Fibroblast of peridontal ligament (primary cell): ENCODE measurements at regions not wholly inside any gene's neighbourhood (a gene's known extent, or its start where the extent isn't known, plus 50 kb on each side); places are given as distances from the start of the nearest gene placed in this dataset.
A peak's percentile ranks its signal among the peaks of the same experiment; 100 is the strongest.
"Not testable (repeated sequence)": the region's sequence is repeated elsewhere in the genome, so short reads cannot be mapped to it uniquely, and the experiment has no call there.

ENCODE experiments used
- DNase-seq: peaks from one replicate; pipeline ENCODE4 v3.0.0-alpha.2; 2010; ENCODE audit errors: extremely low read depth

DNA sequence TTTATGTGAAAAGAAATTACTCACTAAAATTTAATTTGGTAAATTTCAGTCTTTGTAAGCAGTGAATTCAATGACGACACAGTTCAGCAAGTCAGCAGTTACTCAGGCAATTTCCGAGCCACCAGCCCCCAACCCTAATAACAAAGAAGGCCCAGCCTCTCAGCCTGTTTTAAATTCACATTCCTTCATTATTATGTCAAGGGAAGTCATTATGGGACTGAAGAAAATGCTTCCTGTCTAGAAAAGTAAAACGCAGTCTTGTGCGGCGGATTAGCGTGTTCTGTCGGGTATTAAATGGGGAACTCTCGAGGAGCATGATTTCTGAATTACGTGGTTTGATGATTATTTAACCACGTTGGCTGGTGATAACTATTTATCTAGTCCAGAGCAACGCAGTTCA is 177.6 kb downstream of the AIPL1 start:
- peak; percentile 3 for DNase-seq

DNA sequence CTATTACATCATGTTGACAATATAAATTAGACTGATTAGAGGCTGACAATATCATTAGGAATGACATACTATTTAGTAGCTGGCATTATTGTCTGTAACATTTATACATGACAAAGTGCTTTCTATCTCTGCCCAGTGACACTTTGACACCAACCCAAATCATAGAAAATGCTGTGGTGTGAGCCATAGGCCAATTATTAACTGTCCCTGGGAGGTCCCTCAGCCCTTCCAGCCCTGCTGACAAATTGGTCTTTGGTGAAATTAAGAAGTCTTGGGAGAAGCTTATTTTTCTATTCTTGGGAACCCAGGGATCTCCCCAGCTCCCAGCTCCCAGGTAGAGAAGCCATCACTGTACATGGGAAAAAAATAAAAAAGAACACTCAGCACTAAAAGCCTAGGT is 179.6 kb downstream of the AIPL1 start:
- DNase-seq = no peak

DNA sequence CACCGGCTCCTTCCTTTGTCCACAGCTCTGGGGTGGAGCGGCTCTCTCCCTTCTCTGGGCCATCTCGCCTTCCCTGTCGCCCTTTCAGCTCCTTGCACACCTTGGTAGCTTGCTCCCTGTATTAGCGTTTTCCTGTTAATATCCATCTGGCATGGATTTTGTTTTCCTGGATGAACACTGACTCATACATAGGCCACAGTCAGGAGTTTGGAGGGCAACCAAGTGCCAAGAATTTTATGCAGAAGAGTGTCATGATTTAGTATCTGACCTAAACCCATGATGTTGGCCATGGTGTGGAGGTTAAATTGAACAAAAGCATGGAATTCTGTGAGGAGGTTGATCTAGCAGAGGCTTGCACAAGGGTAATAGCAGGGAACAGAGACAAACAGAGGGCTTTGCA is 180.9 kb downstream of the AIPL1 start:
- DNase-seq = no peak

DNA sequence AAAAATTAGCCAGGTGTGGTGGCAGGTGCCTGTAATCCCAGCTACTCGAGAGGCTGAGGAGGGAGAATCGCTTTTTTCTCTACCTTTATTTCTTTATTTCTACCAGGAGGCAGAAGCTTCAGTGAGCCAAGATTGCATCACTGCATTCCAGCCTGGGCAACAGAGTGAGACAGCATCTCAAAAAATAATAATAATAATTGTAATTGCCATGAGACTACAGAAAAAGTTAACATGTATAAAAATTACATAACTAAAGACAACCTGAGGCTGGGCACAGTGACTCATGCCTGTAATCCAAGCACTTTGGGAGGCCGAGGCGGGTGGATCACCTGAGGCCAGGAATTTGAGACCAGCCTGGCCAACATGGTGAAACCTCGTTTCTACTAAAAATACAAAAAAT is 181.5 kb downstream of the WSCD1 start:
- not testable (repeated sequence) for DNase-seq

DNA sequence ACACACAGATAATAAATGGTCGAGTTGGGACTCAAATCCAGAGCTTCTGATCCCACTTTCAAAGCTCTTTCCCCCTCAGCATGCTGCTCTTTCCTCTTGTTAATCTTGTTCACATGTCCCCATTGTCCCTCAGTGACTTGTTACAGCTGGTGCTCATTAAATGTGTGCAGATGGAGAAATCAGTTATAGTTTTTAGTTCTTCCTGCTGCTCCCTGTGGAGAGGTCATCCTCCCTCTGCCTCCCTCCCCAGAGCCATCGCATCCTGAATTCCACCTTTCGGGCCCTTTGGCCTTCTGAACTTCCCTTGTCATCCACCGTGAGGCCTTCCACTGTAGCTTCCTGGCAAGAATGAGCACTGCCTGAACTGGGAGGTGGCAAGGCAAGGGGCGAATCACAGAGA is 179.6 kb downstream of the WSCD1 start:
- DNase-seq = no peak

DNA sequence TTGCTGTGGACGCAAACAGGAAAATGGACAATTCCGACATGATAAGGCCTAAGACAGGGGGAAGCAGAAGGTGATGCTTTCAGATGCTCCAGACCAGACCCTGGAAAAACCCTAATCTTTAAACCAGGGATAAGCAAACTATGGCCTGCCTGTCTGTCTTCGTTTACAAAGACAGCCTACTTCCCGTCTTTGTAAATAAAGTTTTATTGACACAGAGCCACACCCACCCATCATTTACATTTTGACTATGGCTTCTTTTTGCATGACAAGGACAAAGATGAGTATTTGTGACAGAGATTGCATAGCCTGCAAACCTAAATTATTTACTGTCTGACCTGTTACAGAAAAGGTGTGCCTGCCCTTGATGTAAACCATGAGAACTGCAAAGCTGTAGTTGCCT is 177.9 kb downstream of the WSCD1 start:
- DNase-seq = no peak

DNA sequence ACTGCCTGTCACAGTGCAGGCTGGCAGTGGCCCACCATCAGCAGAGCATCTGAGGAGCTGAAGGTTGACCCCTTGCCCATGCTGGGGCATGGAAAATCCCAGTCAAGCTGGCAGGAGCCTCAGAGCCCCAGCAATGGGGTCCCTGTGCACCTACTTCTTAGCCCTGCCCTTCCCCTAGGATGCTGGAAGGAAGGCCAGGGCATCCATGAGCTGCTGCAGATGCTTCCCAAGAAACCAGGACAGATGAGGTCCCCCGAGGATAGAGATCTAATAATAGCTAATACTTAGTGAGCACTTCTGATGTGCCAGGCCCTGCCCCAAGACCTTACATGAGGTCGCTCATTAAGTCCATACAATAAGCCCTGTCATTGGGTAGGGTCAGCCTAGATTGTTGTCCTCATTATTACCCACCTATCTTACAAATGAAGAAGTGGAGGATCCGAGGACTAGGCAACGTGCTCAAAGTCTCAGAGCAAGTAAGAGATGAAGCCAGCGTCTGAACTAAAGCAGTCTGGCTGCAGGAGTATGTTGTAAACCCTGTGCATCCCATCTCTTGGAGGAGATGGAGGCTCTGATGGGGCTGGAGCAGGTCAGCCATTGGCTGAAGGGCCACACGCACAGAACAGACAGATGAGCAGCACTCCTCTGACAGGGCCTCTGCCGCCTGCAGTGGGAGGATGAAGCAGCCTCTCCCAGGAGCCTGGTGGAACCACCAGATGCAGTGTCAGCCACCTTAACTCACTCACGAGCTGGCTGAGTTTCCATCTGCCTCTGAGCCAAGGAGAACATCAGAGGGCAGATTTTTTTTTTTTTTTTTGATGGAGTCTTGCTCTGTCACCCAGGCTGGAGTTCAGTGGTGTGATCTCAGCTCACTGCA is 175.4 kb downstream of the WSCD1 start:
- no peak for DNase-seq

DNA sequence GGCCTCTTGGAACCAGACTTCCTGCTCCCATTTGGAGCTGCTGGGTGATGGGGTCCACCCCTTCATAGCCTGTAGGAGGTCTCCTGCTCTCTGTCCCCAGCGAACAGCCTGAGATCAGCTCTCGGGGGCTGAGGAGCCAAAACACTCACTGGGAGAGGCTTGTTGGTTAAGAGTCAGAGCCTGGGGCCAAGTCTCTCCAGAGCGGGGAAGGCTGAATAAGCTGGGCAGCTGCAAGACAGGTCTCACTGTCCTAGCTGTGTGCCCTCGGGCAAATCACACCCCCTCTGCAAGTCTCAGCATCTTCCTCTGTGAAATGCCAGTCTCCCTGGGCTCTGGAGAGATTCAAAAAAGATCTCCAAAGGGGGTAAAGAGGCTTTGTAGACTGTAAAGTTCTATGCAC is 174.6 kb downstream of the WSCD1 start:
- no peak for DNase-seq

DNA sequence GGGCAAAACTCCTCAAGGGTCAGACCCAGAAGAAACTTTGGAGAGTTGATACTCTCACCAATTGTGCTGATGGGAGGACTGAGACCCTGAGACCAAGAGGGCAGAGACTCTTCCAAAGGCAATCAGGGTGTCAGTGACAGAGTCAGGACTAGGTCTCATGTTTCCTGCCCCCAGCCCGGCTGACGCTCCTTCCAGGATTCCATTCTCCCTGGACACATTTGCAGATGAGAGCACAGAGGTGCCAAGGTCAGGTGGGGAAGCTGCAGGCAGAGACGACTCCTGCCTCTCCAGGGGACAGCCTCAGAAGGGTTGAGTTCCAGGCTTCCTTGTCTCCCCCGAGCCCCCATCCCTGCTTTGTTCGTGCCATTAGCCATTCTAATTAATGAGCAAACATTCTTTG is 174.1 kb downstream of the WSCD1 start:
- DNase-seq = no peak

DNA sequence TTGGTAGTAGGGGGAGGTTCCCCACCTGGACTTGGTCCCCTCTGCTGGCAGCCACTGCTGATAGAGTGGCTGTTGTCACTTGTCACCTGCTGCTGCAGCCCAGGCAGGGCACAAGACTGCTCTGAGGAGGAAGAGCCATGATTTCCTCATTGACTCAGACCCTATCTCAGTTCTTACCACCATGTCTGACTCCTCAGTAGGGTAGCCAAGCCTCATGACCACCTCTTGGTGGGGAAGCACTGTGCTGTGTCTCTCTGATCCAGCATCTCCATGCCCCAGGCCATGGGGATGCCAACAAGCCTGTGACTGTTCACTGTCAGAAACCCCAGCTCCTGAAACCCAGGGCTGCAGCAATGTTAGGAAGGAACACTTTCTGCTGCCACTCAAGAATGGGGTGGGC is 173.0 kb downstream of the WSCD1 start:
- no peak for DNase-seq

DNA sequence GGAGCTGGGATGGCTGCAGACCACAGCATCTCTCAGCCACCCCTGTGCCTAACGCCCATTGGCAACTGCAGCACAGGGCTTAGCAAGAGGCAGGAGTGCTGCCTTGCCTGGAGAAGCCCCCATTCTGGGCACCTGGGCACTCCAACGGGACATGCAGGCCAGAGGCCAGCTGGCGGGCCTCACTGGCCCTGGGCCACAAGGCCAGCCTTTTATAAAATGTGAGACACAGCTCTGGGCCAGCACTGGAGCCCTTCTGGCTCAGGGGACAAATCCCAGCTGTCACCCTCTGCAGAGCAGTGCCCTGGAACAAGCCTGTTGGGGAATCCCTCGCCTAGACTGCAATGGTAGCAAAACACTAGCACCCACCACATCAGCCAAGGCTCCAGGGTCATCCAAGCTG is 171.8 kb downstream of the WSCD1 start:
- DNase-seq = no peak

DNA sequence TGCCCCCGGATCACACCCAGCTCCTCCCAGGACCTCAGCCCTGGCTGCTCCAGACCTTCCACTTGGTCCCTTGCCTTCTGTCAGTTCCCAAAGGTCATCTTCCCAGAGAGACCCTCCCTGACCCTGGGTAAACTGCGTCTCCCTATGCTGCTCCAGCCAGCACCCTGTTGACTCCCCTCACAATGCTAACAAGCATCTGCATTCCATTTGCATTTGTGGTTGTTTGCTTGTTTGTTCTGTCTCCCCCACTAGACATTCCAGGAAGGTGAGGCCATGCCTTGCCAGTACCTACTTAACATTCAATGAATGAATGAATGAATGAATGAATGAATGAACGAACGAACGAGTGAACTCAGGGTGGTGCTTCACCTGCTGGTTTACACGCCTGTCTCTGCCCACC is 171.2 kb downstream of the WSCD1 start:
- DNase-seq = no peak

DNA sequence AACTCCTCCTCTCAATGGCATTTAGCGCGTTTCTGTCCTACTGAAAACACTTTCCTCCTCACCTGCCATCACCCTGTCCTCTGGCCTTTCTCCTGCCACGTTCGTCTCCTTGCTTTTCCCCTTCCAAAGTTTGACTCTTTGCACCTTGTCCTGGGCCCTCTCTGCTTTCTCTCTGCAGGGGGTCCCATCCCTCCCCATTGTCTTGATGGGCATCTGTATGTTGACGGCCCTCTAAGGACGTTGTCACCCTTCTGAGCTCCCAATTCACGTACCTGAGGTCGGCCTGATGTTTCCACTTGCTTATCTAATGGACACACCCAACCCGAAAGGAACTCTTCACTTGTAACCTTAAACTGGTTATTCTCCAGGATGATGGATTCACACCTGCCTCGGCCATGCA is 170.4 kb downstream of the WSCD1 start:
- DNase-seq = no peak

DNA sequence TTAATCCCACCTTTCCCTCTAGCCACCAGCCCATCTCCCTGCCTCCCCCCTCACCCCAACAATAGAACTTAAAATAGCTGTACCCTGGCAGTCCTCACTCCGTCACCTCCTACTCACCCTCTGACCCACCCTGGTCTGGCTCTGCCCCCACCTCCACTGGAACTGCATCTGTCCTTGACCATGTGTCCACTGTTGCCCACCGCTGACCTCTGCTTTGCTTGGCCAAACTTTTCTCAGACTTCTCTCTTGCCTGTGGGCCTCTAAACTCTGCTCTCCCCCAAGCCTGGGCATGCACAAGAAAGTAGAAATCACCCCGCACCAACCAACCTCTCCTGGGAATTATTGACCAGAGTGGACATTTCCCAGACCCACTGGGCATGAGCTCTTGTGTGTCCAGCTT is 169.8 kb downstream of the WSCD1 start:
- no peak for DNase-seq

DNA sequence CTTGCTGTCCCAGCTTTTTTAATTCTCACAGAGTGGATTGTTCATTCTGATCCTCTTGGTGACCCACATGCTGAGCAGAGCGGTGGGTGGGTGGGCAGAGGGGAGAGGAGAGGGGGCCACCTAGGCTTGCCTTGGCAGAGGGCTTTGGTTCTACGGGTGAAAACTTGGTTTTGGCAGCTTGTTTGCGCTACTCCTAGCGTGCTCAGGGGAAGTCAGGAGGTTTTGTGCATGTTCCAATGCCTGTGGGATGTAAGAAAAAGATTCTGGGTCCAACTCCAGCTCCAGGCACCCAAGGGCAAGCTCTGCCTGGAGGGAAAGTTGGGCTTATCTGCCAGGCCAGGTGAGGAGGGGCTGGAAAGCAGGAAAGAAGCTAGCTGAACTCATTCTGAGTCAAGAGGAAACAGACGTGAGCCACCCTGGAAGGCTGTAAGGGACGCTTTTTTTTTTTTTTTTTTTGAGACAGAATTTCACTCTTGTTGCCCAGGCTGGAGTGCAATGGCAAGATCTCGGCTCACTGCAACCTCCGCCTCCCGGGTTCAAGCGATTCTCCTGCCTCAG is 169.1 kb downstream of the WSCD1 start:
- no peak for DNase-seq

DNA sequence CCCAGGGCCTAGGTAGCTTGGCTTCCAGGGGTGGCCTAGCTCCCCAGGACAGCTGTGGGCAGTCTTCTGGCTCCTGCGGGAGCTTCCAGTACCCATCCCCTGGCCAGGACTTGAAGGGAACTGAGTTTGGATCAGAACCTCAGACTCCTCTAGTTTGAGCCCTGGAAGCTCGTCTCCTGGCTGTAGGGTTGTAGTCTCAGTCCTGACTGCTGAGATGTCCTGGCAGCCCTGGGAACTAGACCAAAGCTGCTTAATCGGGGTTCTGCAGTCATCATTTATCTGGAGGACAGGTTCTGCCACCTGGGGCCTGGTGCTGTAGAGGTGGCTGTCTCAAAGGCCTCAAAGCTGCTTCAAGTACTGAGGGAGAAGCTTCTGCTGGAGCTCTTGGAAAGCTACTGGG is 163.7 kb downstream of the WSCD1 start:
- no peak for DNase-seq

DNA sequence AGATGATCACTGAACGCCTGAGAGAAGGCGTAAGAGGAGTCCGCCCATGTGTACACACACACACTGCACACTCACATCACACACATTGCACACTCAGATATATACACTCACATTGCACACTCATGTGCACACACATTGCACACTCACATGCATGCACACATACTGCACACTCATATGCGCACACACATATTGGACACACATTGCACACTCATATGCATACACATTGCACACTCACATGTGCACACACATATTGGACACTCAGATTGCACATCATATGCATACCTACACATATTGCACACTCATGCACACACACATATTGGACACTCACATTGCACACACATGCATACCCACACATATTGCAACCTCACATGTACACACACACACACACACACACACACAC is 163.2 kb downstream of the WSCD1 start:
- no peak for DNase-seq

DNA sequence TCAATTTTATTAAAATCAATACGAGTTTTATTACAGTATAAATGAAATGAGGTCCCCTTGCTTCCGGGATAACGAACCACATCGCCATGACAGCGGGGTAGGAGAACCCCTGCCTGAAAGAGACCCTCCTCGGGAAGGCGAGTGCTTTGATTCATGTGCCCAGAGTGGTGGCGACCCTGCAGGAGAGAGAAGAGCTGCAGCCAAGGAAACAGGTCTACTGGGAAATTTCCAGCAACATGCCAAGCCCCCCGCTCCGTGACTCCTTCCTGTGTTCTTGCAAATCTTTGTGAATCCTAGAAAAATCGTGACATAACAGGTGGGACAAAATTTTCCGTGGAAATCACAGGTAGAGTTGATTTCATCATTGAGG is 162.5 kb downstream of the WSCD1 start:
- no peak for DNase-seq

DNA sequence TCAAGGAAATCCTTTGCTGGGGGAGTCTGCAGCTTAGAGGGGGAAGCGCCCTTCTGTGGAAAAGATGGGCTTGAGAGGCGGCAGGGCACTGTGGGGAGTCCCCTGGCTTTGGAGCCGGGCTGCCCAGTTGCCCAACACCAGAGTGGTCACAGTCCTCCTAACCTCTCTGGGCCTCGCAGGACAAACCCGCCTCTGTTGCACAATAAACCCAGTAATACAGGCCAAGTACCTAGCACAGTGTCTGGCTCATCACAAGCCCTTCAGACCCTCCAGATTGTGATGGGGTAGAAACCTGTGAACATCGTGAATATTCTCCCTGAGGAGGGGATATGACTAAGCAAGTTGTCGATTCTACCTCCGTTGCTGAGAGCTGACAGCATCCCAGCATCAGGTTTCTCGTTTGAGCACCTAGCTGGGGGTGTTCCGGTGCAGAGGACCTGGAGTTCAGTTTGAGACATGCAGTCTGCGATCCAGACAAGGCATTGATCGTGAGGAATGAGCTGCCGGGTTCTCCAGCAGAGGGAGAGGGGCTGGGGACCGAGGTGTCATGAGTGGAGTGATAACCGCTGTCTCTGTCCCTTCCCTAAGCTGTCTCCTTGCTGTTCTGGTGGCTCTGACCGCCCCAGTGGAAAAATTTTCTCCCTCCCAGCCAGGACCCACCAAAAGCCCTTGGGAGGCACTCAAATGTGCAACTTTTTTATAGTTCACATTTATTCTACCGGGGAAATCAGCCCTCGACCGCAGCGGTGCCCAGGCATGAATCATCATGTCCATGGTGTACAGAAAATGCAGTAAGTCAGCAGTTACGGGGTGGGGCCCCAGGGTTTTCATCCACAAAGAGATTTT is 161.9 kb downstream of the WSCD1 start:
- peak; percentile 6 for DNase-seq

DNA sequence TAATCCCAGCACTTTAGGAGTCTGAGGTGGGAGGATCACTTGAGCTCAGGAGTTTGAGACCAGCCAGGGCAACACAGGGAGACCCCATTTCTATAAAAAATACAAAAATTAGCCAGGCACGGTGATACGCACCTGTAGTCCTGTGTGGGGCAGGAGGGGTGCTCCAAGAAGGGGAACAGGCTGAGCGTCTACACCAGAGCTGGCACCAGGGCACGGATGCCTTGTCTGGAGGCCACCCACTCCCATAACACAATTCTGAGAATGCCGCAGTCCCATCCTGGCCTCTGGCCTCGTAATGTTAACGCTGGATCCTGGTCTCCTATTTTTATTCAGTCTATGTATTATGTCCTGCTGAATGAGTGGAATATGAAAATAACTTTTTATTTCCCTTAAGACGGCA is 161.3 kb downstream of the WSCD1 start:
- DNase-seq = no peak

DNA sequence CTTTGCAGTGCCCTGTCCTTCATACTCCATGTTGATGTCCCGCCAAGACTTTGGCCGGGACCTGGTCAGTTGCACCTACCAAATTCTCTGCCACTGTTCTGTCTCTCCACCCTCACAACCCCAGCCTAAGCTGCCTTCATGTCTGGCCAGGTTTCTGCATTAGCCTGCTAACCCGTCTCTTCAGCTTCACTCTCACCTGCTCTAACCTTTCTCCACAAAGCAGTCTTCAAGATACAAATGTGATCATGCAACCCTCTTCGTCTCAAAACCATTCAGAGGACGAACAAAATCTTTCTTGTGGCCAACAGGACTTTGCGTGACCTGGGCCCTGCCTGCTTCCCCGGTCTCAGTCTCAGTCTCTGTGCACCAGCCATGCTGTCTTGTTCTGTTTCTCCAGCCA is 148.2 kb downstream of the WSCD1 start:
- no peak for DNase-seq

DNA sequence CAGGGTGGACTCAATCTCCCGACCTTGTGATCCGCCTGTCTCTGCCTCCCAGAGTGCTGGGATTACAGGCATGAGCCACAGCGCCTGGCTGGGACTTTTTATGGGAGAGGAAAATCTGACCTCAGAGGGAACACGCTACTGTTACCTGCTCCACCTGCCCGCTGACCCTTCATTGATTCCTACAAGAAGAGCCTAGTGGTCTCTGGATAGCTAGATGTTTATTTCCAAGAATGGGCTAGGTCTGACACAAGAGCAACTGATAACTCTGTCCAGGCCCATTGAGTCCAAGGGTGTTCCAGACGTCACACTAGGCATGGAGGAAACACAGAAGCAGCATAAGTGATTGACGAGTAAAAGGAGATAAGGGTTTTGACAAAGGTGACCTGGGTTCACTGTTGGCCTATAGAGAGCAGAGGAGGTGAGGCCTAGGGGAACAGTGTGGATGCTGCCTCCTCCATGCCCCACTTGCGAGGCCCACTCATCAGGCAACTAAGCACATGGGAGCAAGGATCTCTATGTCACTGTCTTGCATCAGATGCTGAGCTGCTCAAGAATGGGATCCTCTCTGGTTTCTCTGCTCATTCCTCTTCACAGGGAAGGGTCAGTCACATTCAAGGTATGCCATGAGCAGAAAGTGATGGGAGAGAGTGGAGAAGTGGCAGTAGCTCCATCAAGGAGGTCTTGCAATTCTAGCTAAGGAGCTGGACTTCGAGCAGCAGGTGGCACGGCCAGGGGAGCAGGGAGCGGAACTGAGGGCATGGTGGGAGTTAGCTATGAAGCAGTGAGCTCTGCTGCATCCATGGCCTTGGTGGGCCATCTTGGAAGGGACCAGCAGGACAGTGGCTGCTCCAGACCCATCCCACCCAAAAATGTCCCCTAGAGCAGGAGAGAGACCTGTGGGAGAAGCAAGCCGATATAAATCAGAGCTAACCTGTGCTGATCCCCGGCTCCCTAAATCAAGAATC is 145.2 kb downstream of the WSCD1 start:
- no peak for DNase-seq
